ENCODE measurements at regions not wholly inside any gene's neighbourhood (a gene's known extent, or its start where the extent isn't known, plus 50 kb on each side); places are given as distances from the start of the nearest gene placed in this dataset.

- no peak for TF ChIP-seq TEAD4 (IDR thresholded peaks at IDR 0.05)
- TF ChIP-seq NFIC (IDR thresholded peaks at IDR 0.05) = no peak
- TF ChIP-seq TCF12 (IDR thresholded peaks at IDR 0.05; ENCODE audit: low read depth) = no peak
- TF ChIP-seq MAX (IDR thresholded peaks at IDR 0.05) = no peak
- TF ChIP-seq TAF1 (IDR thresholded peaks at IDR 0.05; ENCODE audit: low read depth) = no peak
- no peak for TF ChIP-seq EGR1 (IDR thresholded peaks at IDR 0.05)
- no peak for TF ChIP-seq REST (IDR thresholded peaks at IDR 0.05; ENCODE audit: low read depth)
- no peak for TF ChIP-seq FOXM1 (IDR thresholded peaks at IDR 0.05; ENCODE audit: borderline replicate concordance, low read depth)
- TF ChIP-seq USF1 (IDR thresholded peaks at IDR 0.05) = no peak
- no peak for TF ChIP-seq EP300 (IDR thresholded peaks at IDR 0.05; ENCODE audit: borderline replicate concordance)
Measured at GRCh38 chr16:65655802-65656201, 533.9 kb upstream of the CDH11 start.

Data from Ishikawa (cell line).